H1 (cell line): ENCODE measurements at regions not wholly inside any gene's neighbourhood (a gene's known extent, or its start where the extent isn't known, plus 50 kb on each side); places are given as distances from the start of the nearest gene placed in this dataset.
A peak's percentile ranks its signal among the peaks of the same experiment; 100 is the strongest.

Experiments used
- ASH2L ChIP-seq: fragments of 200-600, 300-600 bp; sonication (generic); IDR thresholded peaks from one replicate; pipeline ENCODE4 v1.7.1; 2017; ENCODE audit warnings: low read length
- HDAC2 ChIP-seq, 2 experiments: fragments of 300-600 bp in 1 of 2; sonication (generic) in 1 of 2; IDR thresholded peaks; 2 replicates each; pipeline ENCODE4 v1.6.1; 2011 to 2012; ENCODE audit warnings: low read depth in 2 of 2, low read length in 2 of 2, mild to moderate bottlenecking in 2 of 2, moderate library complexity in 2 of 2, borderline replicate concordance in 1 of 2, inconsistent platforms in 1 of 2
- PHF8 ChIP-seq: fragments of 200-600 bp; sonication (generic); conservative IDR thresholded peaks from 2 replicates; pipeline ENCODE4 v1.7.1; 2012; ENCODE audit warnings: low read depth, mild to moderate bottlenecking, inconsistent platforms, low read length, moderate library complexity

- peak; percentile 35; the same call in 1 of the 2 replicates for TF ChIP-seq PHF8
- TF ChIP-seq ASH2L = peak; percentile 69
- peak in 1 of 2 experiments; percentile 5; a peak in 1 of 4 replicates for TF ChIP-seq HDAC2 (IDR thresholded peaks at IDR 0.05; ENCODE audit: borderline replicate concordance in 1 of 2, low read depth in 2 of 2, low read length in 2 of 2)
- TF ChIP-seq, all 59 proteins: peak for 12
These were observed 221.6 kb upstream of the MKLN1 start (continued) for GRCh38 chr7:131105799-131106680.
